GM12872 (cell line): ENCODE measurements at regions not wholly inside any gene's neighbourhood (a gene's known extent, or its start where the extent isn't known, plus 50 kb on each side); places are given as distances from the start of the nearest gene placed in this dataset.

Experiments
- CTCF ChIP-seq: IDR thresholded peaks from 3 replicates; pipeline ENCODE4 v1.5.1; 2011; ENCODE audit warnings: low read depth, mild to moderate bottlenecking, low read length, moderate library complexity; ENCODE audit not compliant: insufficient read depth

GRCh38 chr12:113551563-113551962 lies 79.9 kb upstream of the LHX5 start:
- TF ChIP-seq CTCF = no peak

GRCh38 chr12:113548467-113548866 lies 76.8 kb upstream of the LHX5 start:
- TF ChIP-seq CTCF = no peak

GRCh38 chr12:113546916-113547863 lies 75.5 kb upstream of the LHX5 start:
- no peak for TF ChIP-seq CTCF

GRCh38 chr12:113537751-113538087 lies 66.0 kb upstream of the LHX5 start:
- TF ChIP-seq CTCF = no peak

GRCh38 chr12:113537046-113537750 lies 65.5 kb upstream of the LHX5 start:
- no peak for TF ChIP-seq CTCF

GRCh38 chr12:113535100-113535499 lies 63.4 kb upstream of the LHX5 start:
- no peak for TF ChIP-seq CTCF

- TF ChIP-seq CTCF = no peak
Observed at GRCh38 chr12:113534555-113534954, 62.9 kb upstream of the LHX5 start.
